Fibroblast of lung (primary cell): ENCODE measurements at regions not wholly inside any gene's neighbourhood (a gene's known extent, or its start where the extent isn't known, plus 50 kb on each side); places are given as distances from the start of the nearest gene placed in this dataset.

ENCODE experiments used
- EZH2 ChIP-seq: IDR thresholded peaks from 2 replicates; pipeline ENCODE4 v1.5.1; 2012; ENCODE audit warnings: low read length, control low read depth, mild to moderate bottlenecking; ENCODE audit errors: missing control alignments
- TF ChIP-seq, protein P1 (sequence below), 2 donors: IDR thresholded peaks in 1 of 2; conservative IDR thresholded peaks in 1 of 2; 1 replicate in 1 of 2; 2 replicates in 1 of 2; pipeline ENCODE4 v1.5.1; 2011 to 2012; ENCODE audit warnings: low read length in 2 of 2, control low read depth in 1 of 2, inconsistent platforms in 1 of 2, low read depth in 1 of 2, mild to moderate bottlenecking in 1 of 2

DNA sequence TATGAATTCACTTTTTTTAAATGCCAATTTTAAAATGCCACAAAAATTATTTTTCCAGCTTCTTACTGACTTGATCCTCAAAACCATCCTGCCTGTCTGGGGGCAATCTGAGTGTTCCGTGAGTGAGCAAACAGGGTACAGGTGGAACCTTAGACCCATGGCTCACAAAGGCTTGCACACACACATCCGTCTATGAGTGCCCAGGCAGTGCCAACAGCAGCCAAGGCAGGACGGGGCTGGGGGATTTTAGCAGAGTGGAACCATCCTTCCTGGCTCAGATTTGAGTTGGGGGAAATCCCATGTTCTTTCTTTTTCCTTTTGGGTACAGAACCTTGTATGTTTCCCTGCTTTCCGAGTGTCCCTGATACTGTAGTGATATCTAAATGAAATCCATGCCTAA is 377.7 kb upstream of the MGMT start:
- TF ChIP-seq, protein P1, sequence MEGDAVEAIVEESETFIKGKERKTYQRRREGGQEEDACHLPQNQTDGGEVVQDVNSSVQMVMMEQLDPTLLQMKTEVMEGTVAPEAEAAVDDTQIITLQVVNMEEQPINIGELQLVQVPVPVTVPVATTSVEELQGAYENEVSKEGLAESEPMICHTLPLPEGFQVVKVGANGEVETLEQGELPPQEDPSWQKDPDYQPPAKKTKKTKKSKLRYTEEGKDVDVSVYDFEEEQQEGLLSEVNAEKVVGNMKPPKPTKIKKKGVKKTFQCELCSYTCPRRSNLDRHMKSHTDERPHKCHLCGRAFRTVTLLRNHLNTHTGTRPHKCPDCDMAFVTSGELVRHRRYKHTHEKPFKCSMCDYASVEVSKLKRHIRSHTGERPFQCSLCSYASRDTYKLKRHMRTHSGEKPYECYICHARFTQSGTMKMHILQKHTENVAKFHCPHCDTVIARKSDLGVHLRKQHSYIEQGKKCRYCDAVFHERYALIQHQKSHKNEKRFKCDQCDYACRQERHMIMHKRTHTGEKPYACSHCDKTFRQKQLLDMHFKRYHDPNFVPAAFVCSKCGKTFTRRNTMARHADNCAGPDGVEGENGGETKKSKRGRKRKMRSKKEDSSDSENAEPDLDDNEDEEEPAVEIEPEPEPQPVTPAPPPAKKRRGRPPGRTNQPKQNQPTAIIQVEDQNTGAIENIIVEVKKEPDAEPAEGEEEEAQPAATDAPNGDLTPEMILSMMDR (conservative IDR thresholded peaks at IDR 0.05 in 1 of 2, IDR thresholded peaks at IDR 0.05 in 1 of 2; ENCODE audit: low read depth in 1 of 2, low read length in 2 of 2) = no peak
- TF ChIP-seq EZH2 = no peak
